HUES64 (cell line): ENCODE measurements at regions not wholly inside any gene's neighbourhood (a gene's known extent, or its start where the extent isn't known, plus 50 kb on each side); places are given as distances from the start of the nearest gene placed in this dataset.

Source experiments
- H3K27ac ChIP-seq: 2 replicates; pipeline ENCODE4 v1.7.0; 2013; ENCODE audit warnings: low read depth, low read length, inconsistent platforms
- H3K27me3 ChIP-seq: 2 replicates; pipeline ENCODE4 v1.6.1; 2013; ENCODE audit warnings: mild to moderate bottlenecking, low read length; ENCODE audit not compliant: insufficient read depth
- H3K36me3 ChIP-seq: 2 replicates; pipeline ENCODE4 v1.6.1; 2013; ENCODE audit warnings: mild to moderate bottlenecking, low read length; ENCODE audit not compliant: insufficient read depth
- H3K4me1 ChIP-seq: 2 replicates; pipeline ENCODE4 v1.6.1; 2013; ENCODE audit warnings: mild to moderate bottlenecking, low read length, moderate library complexity; ENCODE audit not compliant: insufficient read depth
- H3K4me3 ChIP-seq: 2 replicates; pipeline ENCODE4 v1.5.1; 2013; ENCODE audit warnings: mild to moderate bottlenecking, low read length, moderate library complexity
- H3K9ac ChIP-seq: 2 replicates; pipeline ENCODE4 v1.6.1; 2013; ENCODE audit warnings: mild to moderate bottlenecking, low read depth, low read length
- H3K9me3 ChIP-seq: 2 replicates; pipeline ENCODE4 v1.6.1; 2013; ENCODE audit warnings: low read depth, low read length; ENCODE audit not compliant: insufficient read depth
- WGBS: fragments of 150-250, 120-280 bp; methylation state at CpG from one replicate; pipeline ENCODE4 v1.1.7; 2013; ENCODE audit warnings: missing lambda C conversion rate; 5-methylcytosine and 5-hydroxymethylcytosine counted together

- peaks cover 31% of the 10 kb centered on the region for H3K4me1 ChIP-seq
Observed at GRCh38 chr1:230516889-230517288, 90.8 kb upstream of the PGBD5 start.

GRCh38 chr1:230515451-230516145, 89.5 kb upstream of the PGBD5 start:
- no peaks in the 10 kb centered on the region for H3K9me3 ChIP-seq
- H3K4me3 ChIP-seq, result no peak overlapping the region
- H3K36me3 ChIP-seq, result no peaks in the 10 kb centered on the region
- no peak overlapping the region for H3K9ac ChIP-seq
- no peak overlapping the region for H3K27ac ChIP-seq
- no peaks in the 10 kb centered on the region for H3K27me3 ChIP-seq
- H3K4me1 ChIP-seq, result peaks cover 31% of the 10 kb centered on the region
- WGBS, result 64% methylated on average over 9 of the region's 9 CpGs

More at GRCh38 chr1:230516889-230517288, 90.8 kb upstream of the PGBD5 start:
- Histone ChIP-seq H3K27ac (no peak overlapping the region), H3K9ac (no peak overlapping the region), H3K27me3 (no peaks in the 10 kb centered on the region), H3K9me3 (no peaks in the 10 kb centered on the region), H3K4me3 (no peak overlapping the region), H3K36me3 (no peaks in the 10 kb centered on the region)
- WGBS, result 98% methylated on average over 6 of the region's 6 CpGs

GRCh38 chr1:230510496-230510895, 84.4 kb upstream of the PGBD5 start:
- no peaks in the 10 kb centered on the region for H3K27me3 ChIP-seq
- H3K36me3 ChIP-seq, result no peaks in the 10 kb centered on the region
- H3K27ac ChIP-seq, result no peak overlapping the region
- no peak overlapping the region for H3K9ac ChIP-seq
- no peaks in the 10 kb centered on the region for H3K9me3 ChIP-seq
- H3K4me3 ChIP-seq, result no peak overlapping the region
- 100% methylated on average over 1 of the region's 1 CpG for WGBS
- H3K4me1 ChIP-seq, result peaks cover 3% of the 10 kb centered on the region; the same call in 1 of the 2 replicates

- 92% methylated on average over 5 of the region's 5 CpGs for WGBS
- H3K27me3 ChIP-seq, result no peaks in the 10 kb centered on the region
- no peaks in the 10 kb centered on the region for H3K9me3 ChIP-seq
- H3K4me1 ChIP-seq, result no peaks in the 10 kb centered on the region
- H3K9ac ChIP-seq, result no peak overlapping the region
- H3K27ac ChIP-seq, result no peak overlapping the region
- no peak overlapping the region for H3K4me3 ChIP-seq
- H3K36me3 ChIP-seq, result no peaks in the 10 kb centered on the region
Observed at GRCh38 chr1:230509281-230509977, 83.3 kb upstream of the PGBD5 start.

GRCh38 chr1:230507666-230508402, 81.7 kb upstream of the PGBD5 start:
- Histone ChIP-seq H3K27ac (no peak overlapping the region), H3K36me3 (no peaks in the 10 kb centered on the region), H3K4me1 (no peaks in the 10 kb centered on the region), H3K4me3 (no peak overlapping the region), H3K27me3 (no peaks in the 10 kb centered on the region), H3K9me3 (no peaks in the 10 kb centered on the region), H3K9ac (no peak overlapping the region)
- 84% methylated on average over 8 of the region's 8 CpGs for WGBS

- Histone ChIP-seq H3K4me3 (no peak overlapping the region), H3K27ac (no peak overlapping the region), H3K9me3 (no peaks in the 10 kb centered on the region), H3K4me1 (no peaks in the 10 kb centered on the region), H3K36me3 (no peaks in the 10 kb centered on the region), H3K9ac (no peak overlapping the region), H3K27me3 (no peaks in the 10 kb centered on the region)
- WGBS, result 93% methylated on average over 2 of the region's 2 CpGs
Observed at GRCh38 chr1:230507236-230507635, 81.1 kb upstream of the PGBD5 start.

- 92% methylated on average over 3 of the region's 3 CpGs for WGBS
- H3K36me3 ChIP-seq, result no peaks in the 10 kb centered on the region
- no peak overlapping the region for H3K27ac ChIP-seq
- H3K9me3 ChIP-seq, result no peaks in the 10 kb centered on the region
- no peaks in the 10 kb centered on the region for H3K27me3 ChIP-seq
- no peak overlapping the region for H3K4me3 ChIP-seq
- no peak overlapping the region for H3K9ac ChIP-seq
- H3K4me1 ChIP-seq, result no peaks in the 10 kb centered on the region
Observed at GRCh38 chr1:230506451-230506850, 80.3 kb upstream of the PGBD5 start.

GRCh38 chr1:230504310-230504709, 78.2 kb upstream of the PGBD5 start:
- H3K36me3 ChIP-seq, result no peaks in the 10 kb centered on the region
- H3K27me3 ChIP-seq, result no peaks in the 10 kb centered on the region
- no peak overlapping the region for H3K27ac ChIP-seq
- no peaks in the 10 kb centered on the region for H3K4me1 ChIP-seq
- 96% methylated on average over 6 of the region's 6 CpGs for WGBS
- peaks cover 10% of the 10 kb centered on the region; the same call in 1 of the 2 replicates for H3K9me3 ChIP-seq
- no peak overlapping the region for H3K9ac ChIP-seq
- H3K4me3 ChIP-seq, result no peak overlapping the region

- Histone ChIP-seq H3K4me3 (no peak overlapping the region), H3K27me3 (no peaks in the 10 kb centered on the region), H3K4me1 (no peaks in the 10 kb centered on the region), H3K27ac (no peak overlapping the region), H3K9me3 (peaks cover 10% of the 10 kb centered on the region; the same call in 1 of the 2 replicates), H3K9ac (no peak overlapping the region), H3K36me3 (no peaks in the 10 kb centered on the region)
- no CpG with 5 or more reads among the region's 1 CpG for WGBS
Observed at GRCh38 chr1:230503726-230504125, 77.6 kb upstream of the PGBD5 start.

GRCh38 chr1:230502996-230503395, 76.9 kb upstream of the PGBD5 start:
- 97% methylated on average over 2 of the region's 2 CpGs for WGBS
- no peaks in the 10 kb centered on the region for H3K4me1 ChIP-seq
- no peak overlapping the region for H3K9ac ChIP-seq
- H3K9me3 ChIP-seq, result peaks cover 10% of the 10 kb centered on the region; the same call in 1 of the 2 replicates
- no peak overlapping the region for H3K27ac ChIP-seq
- H3K27me3 ChIP-seq, result no peaks in the 10 kb centered on the region
- no peak overlapping the region for H3K4me3 ChIP-seq
- H3K36me3 ChIP-seq, result no peaks in the 10 kb centered on the region

- Histone ChIP-seq H3K4me3 (no peak overlapping the region), H3K4me1 (no peaks in the 10 kb centered on the region), H3K9me3 (peaks cover 10% of the 10 kb centered on the region; the same call in 1 of the 2 replicates), H3K27me3 (no peaks in the 10 kb centered on the region), H3K27ac (no peak overlapping the region), H3K36me3 (no peaks in the 10 kb centered on the region), H3K9ac (no peak overlapping the region)
- WGBS, result 95% methylated on average over 4 of the region's 4 CpGs
Observed at GRCh38 chr1:230502306-230502705, 76.2 kb upstream of the PGBD5 start.
